ENCODE measurements at regions not wholly inside any gene's neighbourhood (a gene's known extent, or its start where the extent isn't known, plus 50 kb on each side); places are given as distances from the start of the nearest gene placed in this dataset.

GRCh38 chr4:44985938-44986337 lies 259.6 kb upstream of the GNPDA2 start (continued):
- no peak for TF ChIP-seq ZBTB4 (CRISPR knock-in tag; IDR thresholded peaks at IDR 0.05)
- no peak for TF ChIP-seq EED (IDR thresholded peaks at IDR 0.05; ENCODE audit: low read depth)
- TF ChIP-seq ETV6 (conservative IDR thresholded peaks at IDR 0.05 in 1 of 2, IDR thresholded peaks at IDR 0.05 in 1 of 2; ENCODE audit: borderline replicate concordance in 1 of 2, low read depth in 1 of 2) = no peak
- no peak for TF ChIP-seq ZNF622 (IDR thresholded peaks at IDR 0.05)
- TF ChIP-seq EP300 (IDR thresholded peaks at IDR 0.05; ENCODE audit: borderline replicate concordance in 1 of 2, control insufficient read depth in 1 of 2, low read depth in 2 of 2, low read length in 2 of 2) = no peak

GRCh38 chr4:44985152-44985551 lies 258.8 kb upstream of the GNPDA2 start:
- Histone ChIP-seq H3K9me3 (replicated peaks; ENCODE audit: control insufficient read depth, insufficient read depth, low read length) (no peaks in the 10 kb centered on the region), H3K27ac (ENCODE audit: control insufficient read depth, insufficient read depth) (no peak overlapping the region), H3K4me2 (ENCODE audit: control insufficient read depth, insufficient read depth) (no peak overlapping the region), H3K79me2 (ENCODE audit: control insufficient read depth, insufficient read depth, low read length) (no peaks in the 10 kb centered on the region), H2AFZ (ENCODE audit: control insufficient read depth, low read depth, low read length) (no peak overlapping the region), H4K20me1 (ENCODE audit: control insufficient read depth, insufficient read depth) (no peaks in the 10 kb centered on the region), H3K4me3 (no peak overlapping the region), H3K9ac (ENCODE audit: control insufficient read depth, insufficient read depth, low read length) (no peak overlapping the region), H3K4me1 (ENCODE audit: control insufficient read depth, insufficient read depth, low read length) (no peaks in the 10 kb centered on the region), H3K36me3 (ENCODE audit: control insufficient read depth in 2 of 2, insufficient read depth in 2 of 2, low read length in 1 of 2) (no peaks in the 10 kb centered on the region), H3K27me3 (replicated peaks in 1 of 2; ENCODE audit: control insufficient read depth in 2 of 2, insufficient read depth in 2 of 2, low read length in 1 of 2) (no peaks in the 10 kb centered on the region)
- 0% methylated on average over 2 of the region's 2 CpGs for WGBS (ENCODE audit: insufficient coverage, insufficient replicate concordance, low lambda C conversion rate, missing lambda C conversion rate)
- POLR2A ChIA-PET = no interaction called here
- TF ChIP-seq E4F1 (IDR thresholded peaks at IDR 0.05; ENCODE audit: borderline replicate concordance, partially characterized antibody) (no peak), CEBPB (IDR thresholded peaks at IDR 0.05; ENCODE audit: borderline replicate concordance in 1 of 2, low read depth in 2 of 2, low read length in 2 of 2) (no peak), SUZ12 (IDR thresholded peaks at IDR 0.05; ENCODE audit: unreplicated experiment) (no peak), MYC (IDR thresholded peaks at IDR 0.05; ENCODE audit: insufficient read depth, insufficient read length, insufficient replicate concordance, low read length, severe bottlenecking) (no peak), IRF4 (IDR thresholded peaks at IDR 0.05; ENCODE audit: low read depth, low read length) (no peak), MAX (IDR thresholded peaks at IDR 0.05; ENCODE audit: low read depth, low read length) (no peak)
- BruUV-seq (replicated peaks) = no TSS peak
- DNase-seq (ENCODE audit: low read depth, low spot score) (no peak), ATAC-seq (no peak), FAIRE-seq (no peak)
- intact Hi-C loops (cut with micrococcal nuclease; ENCODE audit: unreplicated experiment) = no loop called here
- in situ Hi-C loops (cut with MboI) = no loop called here
- SMC1A ChIA-PET (ENCODE audit: uncharacterized antibody, unreplicated experiment) = interaction anchor here (1.0 kb wide), 1 partner anchor 8 kb away, joined by 3 read pairs; no protein-coding TSS in a partner anchor
- CTCF ChIA-PET = no interaction called here
- RAD21 ChIA-PET (ENCODE audit: unreplicated experiment) = no interaction called here

All from GM12878 (cell line).